OCI-LY1 (cell line): ENCODE measurements at regions not wholly inside any gene's neighbourhood (a gene's known extent, or its start where the extent isn't known, plus 50 kb on each side); places are given as distances from the start of the nearest gene placed in this dataset.

Experiments
- CTCF ChIP-seq: fragments of 200-600 bp; sonication (generic), shearing (Covaris generic); IDR thresholded peaks from 2 replicates; pipeline ENCODE4 v1.5.1; 2017; ENCODE audit warnings: mild to moderate bottlenecking, antibody characterized with exemption, low read length, moderate library complexity, mixed read lengths
- EZH2 ChIP-seq: fragments of 200-600 bp; sonication (generic), shearing (Covaris generic); IDR thresholded peaks from 2 replicates; pipeline ENCODE4 v1.8.0; 2017; ENCODE audit warnings: borderline replicate concordance, mixed run types, mild to moderate bottlenecking, antibody characterized with exemption, low read length, moderate library complexity, mixed read lengths

- TF ChIP-seq EZH2 = no peak
- no peak for TF ChIP-seq CTCF
These were observed 461.9 kb upstream of the CDH7 start for GRCh38 chr18:65288908-65289307.
